PFSK-1 (cell line): ENCODE measurements at regions not wholly inside any gene's neighbourhood (a gene's known extent, or its start where the extent isn't known, plus 50 kb on each side); places are given as distances from the start of the nearest gene placed in this dataset.

Experiments
- FOXP2 ChIP-seq: optimal IDR thresholded peaks from 2 replicates; pipeline ENCODE3; 2011; ENCODE audit warnings: borderline replicate concordance, control low read depth, inconsistent platforms; ENCODE audit not compliant: insufficient read depth; ENCODE audit errors: extremely low read length, extremely low read depth
- POLR2AphosphoS5 ChIP-seq: IDR thresholded peaks from 2 replicates; pipeline ENCODE4 v1.6.1; 2012; ENCODE audit warnings: low read depth, mild to moderate bottlenecking, control low read depth, low read length, moderate library complexity
- SIN3A ChIP-seq: IDR thresholded peaks from 2 replicates; pipeline ENCODE4 v1.6.1; 2012; ENCODE audit warnings: mild to moderate bottlenecking, low read length, moderate library complexity, borderline replicate concordance; ENCODE audit not compliant: insufficient read depth
- TAF1 ChIP-seq: IDR thresholded peaks from 2 replicates; pipeline ENCODE4 v1.6.1; 2012; ENCODE audit warnings: low read length, control low read depth, borderline replicate concordance; ENCODE audit not compliant: insufficient read depth
- TF ChIP-seq, protein P1 (sequence below), 2 experiments: IDR thresholded peaks; 2 replicates each; pipeline versions ENCODE4 v1.6.1 to v1.8.0; 2011 to 2012; ENCODE audit warnings: low read depth in 2 of 2, low read length in 2 of 2, control low read depth in 1 of 2, inconsistent platforms in 1 of 2, mild to moderate bottlenecking in 1 of 2, moderate library complexity in 1 of 2; ENCODE audit not compliant: insufficient read depth in 1 of 2

DNA sequence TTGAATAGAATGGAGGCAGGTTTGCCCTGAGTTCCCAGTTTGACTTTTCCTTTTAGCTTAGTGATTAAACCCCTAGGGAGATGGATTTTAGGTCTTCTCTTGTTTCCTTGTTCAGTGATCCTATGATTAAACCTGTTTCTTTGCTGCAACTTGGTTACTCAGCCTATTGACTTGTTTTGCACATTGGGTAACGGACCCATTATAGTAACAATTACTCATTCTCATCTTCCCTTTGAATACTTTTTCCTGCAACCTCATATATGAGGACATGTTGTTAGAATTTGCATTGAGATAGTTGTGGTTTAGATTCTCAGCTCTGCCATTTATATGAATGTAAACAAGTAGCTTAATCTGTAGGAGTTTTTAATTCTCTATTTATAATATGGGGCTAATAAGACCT, 489.2 kb upstream of the CNTN5 start:
- TF ChIP-seq POLR2AphosphoS5 (no peak), TAF1 (no peak), SIN3A (no peak), FOXP2 (no peak)
- TF ChIP-seq, protein P1, sequence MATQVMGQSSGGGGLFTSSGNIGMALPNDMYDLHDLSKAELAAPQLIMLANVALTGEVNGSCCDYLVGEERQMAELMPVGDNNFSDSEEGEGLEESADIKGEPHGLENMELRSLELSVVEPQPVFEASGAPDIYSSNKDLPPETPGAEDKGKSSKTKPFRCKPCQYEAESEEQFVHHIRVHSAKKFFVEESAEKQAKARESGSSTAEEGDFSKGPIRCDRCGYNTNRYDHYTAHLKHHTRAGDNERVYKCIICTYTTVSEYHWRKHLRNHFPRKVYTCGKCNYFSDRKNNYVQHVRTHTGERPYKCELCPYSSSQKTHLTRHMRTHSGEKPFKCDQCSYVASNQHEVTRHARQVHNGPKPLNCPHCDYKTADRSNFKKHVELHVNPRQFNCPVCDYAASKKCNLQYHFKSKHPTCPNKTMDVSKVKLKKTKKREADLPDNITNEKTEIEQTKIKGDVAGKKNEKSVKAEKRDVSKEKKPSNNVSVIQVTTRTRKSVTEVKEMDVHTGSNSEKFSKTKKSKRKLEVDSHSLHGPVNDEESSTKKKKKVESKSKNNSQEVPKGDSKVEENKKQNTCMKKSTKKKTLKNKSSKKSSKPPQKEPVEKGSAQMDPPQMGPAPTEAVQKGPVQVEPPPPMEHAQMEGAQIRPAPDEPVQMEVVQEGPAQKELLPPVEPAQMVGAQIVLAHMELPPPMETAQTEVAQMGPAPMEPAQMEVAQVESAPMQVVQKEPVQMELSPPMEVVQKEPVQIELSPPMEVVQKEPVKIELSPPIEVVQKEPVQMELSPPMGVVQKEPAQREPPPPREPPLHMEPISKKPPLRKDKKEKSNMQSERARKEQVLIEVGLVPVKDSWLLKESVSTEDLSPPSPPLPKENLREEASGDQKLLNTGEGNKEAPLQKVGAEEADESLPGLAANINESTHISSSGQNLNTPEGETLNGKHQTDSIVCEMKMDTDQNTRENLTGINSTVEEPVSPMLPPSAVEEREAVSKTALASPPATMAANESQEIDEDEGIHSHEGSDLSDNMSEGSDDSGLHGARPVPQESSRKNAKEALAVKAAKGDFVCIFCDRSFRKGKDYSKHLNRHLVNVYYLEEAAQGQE (IDR thresholded peaks at IDR 0.05; ENCODE audit: insufficient read depth in 1 of 2, low read depth in 2 of 2, low read length in 2 of 2) = no peak
